Body of pancreas (tissue), 4 donors: ENCODE measurements at regions not wholly inside any gene's neighbourhood (a gene's known extent, or its start where the extent isn't known, plus 50 kb on each side); places are given as distances from the start of the nearest gene placed in this dataset.

ENCODE experiments used
- ATAC-seq: fragments of 150-250 bp; one replicate; pipeline ENCODE4 v1.9.1; 2016
- DNase-seq, 4 donors: peaks; one replicate each; pipeline ENCODE4 v3.0.0-alpha.2; 2019
- H3K27ac ChIP-seq, 4 donors: fragments of 200-600 bp; sonication (generic); 1 replicate in 3 of 4; 2 replicates in 1 of 4; pipeline versions ENCODE4 v1.5.1 to v1.6.1; 2016 to 2019; ENCODE audit warnings: mild to moderate bottlenecking in 1 of 4, mixed read lengths in 1 of 4, moderate library complexity in 1 of 4
- H3K27me3 ChIP-seq, 2 donors: fragments of 200-600 bp; sonication (generic); one replicate each; pipeline ENCODE4 v1.6.0; 2016; ENCODE audit warnings: mild to moderate bottlenecking in 1 of 2
- H3K36me3 ChIP-seq, 2 donors: fragments of 200-600 bp; sonication (generic); replicated peaks in 1 of 2; 2 replicates each; pipeline ENCODE4 v1.5.1; 2016; ENCODE audit warnings: low read depth in 2 of 2; ENCODE audit not compliant: insufficient read depth in 1 of 2
- H3K4me1 ChIP-seq: fragments of 200-600 bp; sonication (generic); one replicate; pipeline ENCODE4 v1.6.0; 2016
- H3K4me3 ChIP-seq, 2 donors: fragments of 200-600 bp; sonication (generic); 1 replicate in 1 of 2; 2 replicates in 1 of 2; pipeline ENCODE4 v1.5.1; 2016 to 2019
- H3K9me3 ChIP-seq, 3 donors: fragments of 200-600 bp; sonication (generic); 1 replicate in 2 of 3; 2 replicates in 1 of 3; pipeline ENCODE4 v1.5.1; 2016
- POLR2A ChIP-seq, 3 donors: fragments of 450-650 bp; IDR thresholded peaks; one replicate each; pipeline ENCODE4 v1.6.1; 2016; ENCODE audit warnings: antibody characterized with exemption in 3 of 3, mild to moderate bottlenecking in 2 of 3
- WGBS, 2 donors: methylation state at CpG; one replicate each; pipeline ENCODE4 v1.1.5; 2017; 5-methylcytosine and 5-hydroxymethylcytosine counted together
- intact Hi-C: fragments of 100-400 bp; cut with DNase I; formaldehyde crosslinking; loops from one replicate; pipeline ENCODE4 v1.15.1; 2023
- TF ChIP-seq, protein P1 (sequence below), 7 experiments: fragments of 450-650 bp in 4 of 7; fragments of 200-600 bp in 3 of 7; sonication (generic) in 3 of 7; IDR thresholded peaks; one replicate each; pipeline ENCODE4 v1.5.1; 2016 to 2019; ENCODE audit warnings: antibody characterized with exemption in 7 of 7

DNA sequence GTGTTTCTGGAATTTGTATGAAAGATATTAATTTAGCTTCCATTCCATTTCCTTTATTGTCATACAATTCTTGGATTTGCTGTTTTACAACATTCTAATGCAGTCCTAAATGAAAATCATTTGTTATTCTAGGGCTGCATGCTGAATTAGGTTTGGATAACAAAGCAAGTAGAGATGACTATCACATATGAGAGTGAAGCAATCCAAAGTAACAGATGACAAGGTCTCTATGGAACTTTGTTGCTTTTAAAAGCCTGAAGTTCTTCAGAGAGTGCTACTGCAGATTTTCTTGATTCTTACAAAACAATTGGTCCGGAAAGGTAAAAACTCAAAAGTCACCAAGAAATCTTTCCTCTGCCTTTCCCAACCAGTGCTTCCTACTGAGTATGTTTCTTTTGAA lies 56.9 kb upstream of the VCAN start:
- WGBS, 2 donors = 77 to 80% methylated on average over 1 of the region's 1 CpG
- DNase-seq (no peak), ATAC-seq (no peak)
- Histone ChIP-seq H3K27me3 (no peaks in the 10 kb centered on the region), H3K4me1 (peaks cover 14% of the 10 kb centered on the region), H3K9me3 (no peaks in the 10 kb centered on the region), H3K36me3 (no peaks in the 10 kb centered on the region), H3K27ac (no peak overlapping the region), H3K4me3 (no peak overlapping the region)
- intact Hi-C loops = no loop called here
- TF ChIP-seq, protein P1, sequence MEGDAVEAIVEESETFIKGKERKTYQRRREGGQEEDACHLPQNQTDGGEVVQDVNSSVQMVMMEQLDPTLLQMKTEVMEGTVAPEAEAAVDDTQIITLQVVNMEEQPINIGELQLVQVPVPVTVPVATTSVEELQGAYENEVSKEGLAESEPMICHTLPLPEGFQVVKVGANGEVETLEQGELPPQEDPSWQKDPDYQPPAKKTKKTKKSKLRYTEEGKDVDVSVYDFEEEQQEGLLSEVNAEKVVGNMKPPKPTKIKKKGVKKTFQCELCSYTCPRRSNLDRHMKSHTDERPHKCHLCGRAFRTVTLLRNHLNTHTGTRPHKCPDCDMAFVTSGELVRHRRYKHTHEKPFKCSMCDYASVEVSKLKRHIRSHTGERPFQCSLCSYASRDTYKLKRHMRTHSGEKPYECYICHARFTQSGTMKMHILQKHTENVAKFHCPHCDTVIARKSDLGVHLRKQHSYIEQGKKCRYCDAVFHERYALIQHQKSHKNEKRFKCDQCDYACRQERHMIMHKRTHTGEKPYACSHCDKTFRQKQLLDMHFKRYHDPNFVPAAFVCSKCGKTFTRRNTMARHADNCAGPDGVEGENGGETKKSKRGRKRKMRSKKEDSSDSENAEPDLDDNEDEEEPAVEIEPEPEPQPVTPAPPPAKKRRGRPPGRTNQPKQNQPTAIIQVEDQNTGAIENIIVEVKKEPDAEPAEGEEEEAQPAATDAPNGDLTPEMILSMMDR (IDR thresholded peaks at IDR 0.05) = no peak
- TF ChIP-seq POLR2A (IDR thresholded peaks at IDR 0.05) = no peak

DNA sequence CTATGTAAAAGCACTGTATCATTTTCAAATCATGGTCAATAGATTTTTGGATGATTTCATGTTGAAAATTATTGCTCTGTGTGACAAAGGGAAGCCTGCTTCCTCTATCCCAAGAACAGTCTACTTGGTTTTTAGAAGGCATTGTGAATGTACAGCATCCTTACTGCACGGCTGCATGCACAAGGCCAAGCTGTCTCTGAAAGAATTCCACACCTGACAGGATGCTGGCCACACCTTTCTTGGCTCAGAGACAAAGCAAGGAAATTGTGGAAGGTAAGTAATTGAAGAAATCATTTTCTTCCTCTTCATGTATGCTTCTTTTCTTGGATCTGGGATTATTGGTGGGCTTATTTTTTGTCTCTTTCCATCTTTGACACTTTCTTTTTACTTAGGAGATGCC lies 53.7 kb upstream of the VCAN start:
- 30 to 36% methylated on average over 1 of the region's 1 CpG for WGBS, 2 donors
- DNase-seq (peak in 2 of 4 donors; percentile 14 to 15), ATAC-seq (no peak)

DNA sequence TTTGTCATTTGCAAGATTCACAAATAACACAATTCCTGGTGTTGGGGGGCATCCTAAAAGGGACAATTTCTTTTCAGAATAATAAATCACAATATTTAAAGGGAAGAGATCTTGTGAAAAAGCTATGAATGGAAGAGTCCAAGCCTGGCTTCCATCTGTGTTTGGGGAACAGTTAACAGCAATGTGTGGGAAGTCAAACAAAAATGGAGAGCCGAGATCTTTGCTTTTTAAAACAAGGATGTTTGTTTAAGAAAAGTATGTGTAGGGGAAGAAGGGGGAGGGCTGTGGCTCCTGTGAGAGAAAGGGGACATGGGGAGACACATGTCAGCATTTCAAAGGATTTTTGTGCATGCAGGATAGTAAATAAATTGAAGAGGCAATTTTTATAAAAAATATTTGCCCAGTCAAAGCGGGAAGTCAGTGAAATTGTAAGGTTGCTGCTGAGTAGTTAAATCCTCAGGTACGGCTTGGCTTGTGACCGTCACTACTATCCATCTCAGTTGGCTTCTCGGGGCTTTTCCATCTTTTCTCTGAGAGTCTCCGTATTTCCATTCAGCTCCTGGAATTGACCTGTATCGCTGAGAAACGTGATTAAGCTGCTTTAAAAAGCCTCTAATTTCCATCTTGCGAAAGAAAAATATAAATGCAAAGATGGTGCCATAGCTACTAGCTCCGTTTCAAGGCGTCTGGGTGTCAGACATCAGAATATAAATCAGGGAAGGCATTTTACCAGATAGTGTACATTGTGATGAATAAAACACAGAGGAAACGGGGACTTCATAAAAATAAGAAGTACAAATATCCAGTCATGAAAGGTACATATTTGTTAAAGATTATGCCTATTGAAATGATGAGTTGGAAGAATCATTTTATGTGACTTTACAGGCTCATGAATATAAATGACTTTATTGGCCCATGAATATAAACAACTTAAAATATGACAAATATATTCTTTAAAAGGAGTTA lies 52.9 kb upstream of the VCAN start:
- H3K4me1 ChIP-seq = peaks cover 7% of the 10 kb centered on the region
- no peak overlapping the region for H3K4me3 ChIP-seq
- H3K27me3 ChIP-seq = no peaks in the 10 kb centered on the region
- no peak for TF ChIP-seq POLR2A (IDR thresholded peaks at IDR 0.05)
- TF ChIP-seq, protein P1 (IDR thresholded peaks at IDR 0.05) = no peak
- ATAC-seq (no peak), DNase-seq (no peak)
- H3K36me3 ChIP-seq = no peaks in the 10 kb centered on the region
- no peak overlapping the region for H3K27ac ChIP-seq
- intact Hi-C loops = no loop called here
- 76 to 79% methylated on average over 12 of the region's 12 CpGs for WGBS, 2 donors
- no peaks in the 10 kb centered on the region for H3K9me3 ChIP-seq

More for the DNA sequence above, 53.7 kb upstream of the VCAN start:
- Histone ChIP-seq H3K9me3 (no peaks in the 10 kb centered on the region), H3K27me3 (no peaks in the 10 kb centered on the region), H3K4me1 (peaks cover 7% of the 10 kb centered on the region), H3K27ac (no peak overlapping the region), H3K36me3 (no peaks in the 10 kb centered on the region), H3K4me3 (no peak overlapping the region)
- intact Hi-C loops = no loop called here
- TF ChIP-seq, protein P1 (IDR thresholded peaks at IDR 0.05) = no peak
- no peak for TF ChIP-seq POLR2A (IDR thresholded peaks at IDR 0.05)
